Gastrocnemius medialis (tissue), 4 donors: ENCODE measurements at regions not wholly inside any gene's neighbourhood (a gene's known extent, or its start where the extent isn't known, plus 50 kb on each side); places are given as distances from the start of the nearest gene placed in this dataset.

Source experiments
- POLR2A ChIP-seq, 2 donors: fragments of 450-650 bp; IDR thresholded peaks; one replicate each; pipeline ENCODE4 v1.6.1; 2017; ENCODE audit warnings: antibody characterized with exemption in 2 of 2, mild to moderate bottlenecking in 2 of 2, moderate library complexity in 2 of 2
- TF ChIP-seq, protein P1 (sequence below), 5 experiments: fragments of 450-650 bp in 3 of 5; fragments of 200-600 bp in 2 of 5; sonication (generic) in 2 of 5; IDR thresholded peaks in 4 of 5; conservative IDR thresholded peaks in 1 of 5; 1 replicate in 4 of 5; 2 replicates in 1 of 5; pipeline ENCODE4 v1.5.1; 2016 to 2019; ENCODE audit warnings: antibody characterized with exemption in 5 of 5, mild to moderate bottlenecking in 3 of 5, moderate library complexity in 3 of 5

- TF ChIP-seq POLR2A (IDR thresholded peaks at IDR 0.05) = no peak
- TF ChIP-seq, protein P1, sequence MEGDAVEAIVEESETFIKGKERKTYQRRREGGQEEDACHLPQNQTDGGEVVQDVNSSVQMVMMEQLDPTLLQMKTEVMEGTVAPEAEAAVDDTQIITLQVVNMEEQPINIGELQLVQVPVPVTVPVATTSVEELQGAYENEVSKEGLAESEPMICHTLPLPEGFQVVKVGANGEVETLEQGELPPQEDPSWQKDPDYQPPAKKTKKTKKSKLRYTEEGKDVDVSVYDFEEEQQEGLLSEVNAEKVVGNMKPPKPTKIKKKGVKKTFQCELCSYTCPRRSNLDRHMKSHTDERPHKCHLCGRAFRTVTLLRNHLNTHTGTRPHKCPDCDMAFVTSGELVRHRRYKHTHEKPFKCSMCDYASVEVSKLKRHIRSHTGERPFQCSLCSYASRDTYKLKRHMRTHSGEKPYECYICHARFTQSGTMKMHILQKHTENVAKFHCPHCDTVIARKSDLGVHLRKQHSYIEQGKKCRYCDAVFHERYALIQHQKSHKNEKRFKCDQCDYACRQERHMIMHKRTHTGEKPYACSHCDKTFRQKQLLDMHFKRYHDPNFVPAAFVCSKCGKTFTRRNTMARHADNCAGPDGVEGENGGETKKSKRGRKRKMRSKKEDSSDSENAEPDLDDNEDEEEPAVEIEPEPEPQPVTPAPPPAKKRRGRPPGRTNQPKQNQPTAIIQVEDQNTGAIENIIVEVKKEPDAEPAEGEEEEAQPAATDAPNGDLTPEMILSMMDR (IDR thresholded peaks at IDR 0.05 in 4 of 5, conservative IDR thresholded peaks at IDR 0.05 in 1 of 5) = no peak
Observed at GRCh38 chr12:13365748-13366366, 169.3 kb downstream of the EMP1 start.
